Mesendoderm (in vitro differentiated cells): ENCODE measurements at regions not wholly inside any gene's neighbourhood (a gene's known extent, or its start where the extent isn't known, plus 50 kb on each side); places are given as distances from the start of the nearest gene placed in this dataset.

Experiments
- DNase-seq: peaks from one replicate; pipeline ENCODE4 v3.0.0; 2013
- H2AK5ac ChIP-seq: 2 replicates; pipeline ENCODE4 v1.6.1; 2013; ENCODE audit warnings: low read length, inconsistent platforms
- H2BK120ac ChIP-seq: 2 replicates; pipeline ENCODE4 v1.6.1; 2013; ENCODE audit warnings: low read depth, mild to moderate bottlenecking, low read length, moderate library complexity, mixed read lengths
- H2BK15ac ChIP-seq: replicated peaks from 2 replicates; pipeline ENCODE4 v1.6.1; 2013; ENCODE audit warnings: low read depth, mild to moderate bottlenecking, moderate library complexity
- H2BK5ac ChIP-seq: 2 replicates; pipeline ENCODE4 v1.6.1; 2013; ENCODE audit warnings: low read length, inconsistent platforms
- H3K18ac ChIP-seq: 2 replicates; pipeline ENCODE4 v1.6.1; 2013; ENCODE audit warnings: mild to moderate bottlenecking, low read length, mixed read lengths
- H3K23ac ChIP-seq: one replicate; pipeline ENCODE4 v1.6.1; 2013; ENCODE audit warnings: low read length
- H3K27ac ChIP-seq: 2 replicates; pipeline ENCODE4 v1.5.1; 2013; ENCODE audit warnings: low read depth, mild to moderate bottlenecking, inconsistent platforms, low read length, moderate library complexity
- H3K27me3 ChIP-seq: 2 replicates; pipeline ENCODE4 v1.6.1; 2013; ENCODE audit warnings: low read length, control low read depth, mild to moderate bottlenecking, inconsistent platforms; ENCODE audit not compliant: insufficient read depth, poor library complexity
- H3K36me3 ChIP-seq: 2 replicates; pipeline ENCODE4 v1.6.1; 2013; ENCODE audit warnings: low read length, inconsistent platforms; ENCODE audit not compliant: control insufficient read depth, insufficient read depth
- H3K4ac ChIP-seq: one replicate; pipeline ENCODE4 v1.6.1; 2013; ENCODE audit warnings: low read depth, mild to moderate bottlenecking, low read length, moderate library complexity
- H3K4me1 ChIP-seq: 2 replicates; pipeline ENCODE4 v1.6.1; 2013; ENCODE audit warnings: low read depth, low read length, inconsistent platforms; ENCODE audit not compliant: control insufficient read depth
- H3K4me2 ChIP-seq: 2 replicates; pipeline ENCODE4 v1.6.1; 2013; ENCODE audit warnings: low read length
- H3K4me3 ChIP-seq: 2 replicates; pipeline ENCODE4 v1.5.1; 2013; ENCODE audit warnings: mild to moderate bottlenecking, low read length
- H3K56ac ChIP-seq: one replicate; pipeline ENCODE4 v1.6.1; 2013; ENCODE audit warnings: low read length
- H3K79me1 ChIP-seq: 2 replicates; pipeline ENCODE4 v1.6.1; 2013; ENCODE audit warnings: low read length, inconsistent platforms
- H3K79me2 ChIP-seq: 2 replicates; pipeline ENCODE4 v1.6.1; 2013; ENCODE audit warnings: mild to moderate bottlenecking, low read length; ENCODE audit not compliant: control insufficient read depth, insufficient read depth
- H3K9ac ChIP-seq: 2 replicates; pipeline ENCODE4 v1.6.1; 2013; ENCODE audit warnings: low read length, inconsistent platforms
- H4K5ac ChIP-seq: one replicate; pipeline ENCODE4 v1.6.1; 2013; ENCODE audit warnings: low read length
- H4K8ac ChIP-seq: one replicate; pipeline ENCODE4 v1.6.1; 2013; ENCODE audit warnings: low read depth, mild to moderate bottlenecking, control low read depth, low read length, moderate library complexity
- WGBS: extraction: QIAGEN DNeasy Blood & Tissue Kit; methylation state at CpG from one replicate; pipeline ENCODE4 v1.1.7; 2013; ENCODE audit warnings: low lambda C conversion rate, missing lambda C conversion rate; ENCODE audit not compliant: insufficient coverage; ENCODE audit errors: extremely low coverage; 5-methylcytosine and 5-hydroxymethylcytosine counted together

DNA sequence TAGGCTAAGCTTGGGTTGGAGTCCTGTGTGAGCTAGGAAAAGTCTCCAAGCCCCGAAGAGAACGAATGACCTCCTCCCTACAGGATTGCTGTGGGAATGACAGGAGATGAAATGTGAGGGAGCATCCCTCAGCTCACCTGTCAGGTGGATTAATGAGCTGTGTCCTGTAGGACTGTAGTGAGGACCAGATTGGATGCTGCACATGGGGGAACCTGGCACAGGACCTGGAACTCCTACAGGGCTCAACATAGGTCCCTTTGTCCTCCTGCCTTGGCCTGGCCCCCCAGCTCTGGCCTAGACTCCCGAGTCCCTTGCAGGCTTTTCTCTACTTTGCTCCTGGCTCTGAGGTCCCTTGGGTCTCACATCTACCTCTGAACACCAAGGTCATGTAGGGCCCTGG, 155.7 kb downstream of the PTPRU start:
- Histone ChIP-seq H3K36me3 (no peaks in the 10 kb centered on the region), H3K18ac (no peak overlapping the region), H4K8ac (no peak overlapping the region), H3K4ac (no peak overlapping the region), H3K27ac (no peak overlapping the region), H2BK120ac (no peak overlapping the region), H2BK5ac (no peak overlapping the region), H3K56ac (no peak overlapping the region), H3K23ac (no peak overlapping the region), H3K79me2 (no peaks in the 10 kb centered on the region), H3K4me1 (no peaks in the 10 kb centered on the region), H3K4me2 (no peak overlapping the region), H3K79me1 (no peaks in the 10 kb centered on the region), H3K27me3 (no peaks in the 10 kb centered on the region), H3K4me3 (no peak overlapping the region), H4K5ac (no peak overlapping the region), H2AK5ac (no peak overlapping the region), H2BK15ac (no peak overlapping the region), H3K9ac (no peak overlapping the region)
- no peak for DNase-seq
- no CpG with 5 or more reads among the region's 3 CpGs for WGBS

DNA sequence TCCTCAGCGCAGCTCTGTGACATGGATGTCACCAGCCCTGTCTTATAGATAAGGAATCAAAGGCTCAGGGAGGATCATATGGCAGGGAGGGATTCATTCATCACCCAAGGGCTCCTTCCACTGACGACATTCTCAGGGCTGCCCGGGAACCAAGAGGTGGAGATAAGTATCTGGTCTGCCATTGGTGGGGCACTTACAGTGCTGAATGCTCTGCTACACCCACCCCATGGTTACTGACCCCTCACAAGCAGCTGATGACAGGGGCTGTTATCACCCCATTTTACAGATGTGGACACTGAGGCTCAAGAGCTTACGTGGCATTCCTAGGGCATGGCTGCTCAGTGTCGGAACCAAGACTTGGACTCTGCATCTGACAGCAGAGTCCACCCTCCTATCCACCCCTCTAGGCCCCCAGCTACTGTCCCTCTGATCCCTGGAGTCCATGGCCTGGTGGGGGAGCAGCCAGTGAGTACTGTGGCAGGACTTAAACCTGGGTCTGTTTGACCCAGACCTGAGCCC, 155.1 kb downstream of the PTPRU start:
- H3K18ac ChIP-seq, result no peak overlapping the region
- no peak overlapping the region for H3K4me3 ChIP-seq
- H4K5ac ChIP-seq, result no peak overlapping the region
- no peak overlapping the region for H2BK15ac ChIP-seq
- DNase-seq, result no peak
- no peak overlapping the region for H2BK5ac ChIP-seq
- no peak overlapping the region for H3K23ac ChIP-seq
- H2BK120ac ChIP-seq, result no peak overlapping the region
- no peak overlapping the region for H3K4ac ChIP-seq
- H2AK5ac ChIP-seq, result no peak overlapping the region
- no CpG with 5 or more reads among the region's 5 CpGs for WGBS
- no peak overlapping the region for H3K4me2 ChIP-seq
- H3K56ac ChIP-seq, result no peak overlapping the region
- H3K27me3 ChIP-seq, result no peaks in the 10 kb centered on the region
- H3K79me2 ChIP-seq, result no peaks in the 10 kb centered on the region
- H3K4me1 ChIP-seq, result no peaks in the 10 kb centered on the region
- H3K36me3 ChIP-seq, result no peaks in the 10 kb centered on the region
- H3K79me1 ChIP-seq, result no peaks in the 10 kb centered on the region
- no peak overlapping the region for H3K9ac ChIP-seq
- H3K27ac ChIP-seq, result no peak overlapping the region
- no peak overlapping the region for H4K8ac ChIP-seq

DNA sequence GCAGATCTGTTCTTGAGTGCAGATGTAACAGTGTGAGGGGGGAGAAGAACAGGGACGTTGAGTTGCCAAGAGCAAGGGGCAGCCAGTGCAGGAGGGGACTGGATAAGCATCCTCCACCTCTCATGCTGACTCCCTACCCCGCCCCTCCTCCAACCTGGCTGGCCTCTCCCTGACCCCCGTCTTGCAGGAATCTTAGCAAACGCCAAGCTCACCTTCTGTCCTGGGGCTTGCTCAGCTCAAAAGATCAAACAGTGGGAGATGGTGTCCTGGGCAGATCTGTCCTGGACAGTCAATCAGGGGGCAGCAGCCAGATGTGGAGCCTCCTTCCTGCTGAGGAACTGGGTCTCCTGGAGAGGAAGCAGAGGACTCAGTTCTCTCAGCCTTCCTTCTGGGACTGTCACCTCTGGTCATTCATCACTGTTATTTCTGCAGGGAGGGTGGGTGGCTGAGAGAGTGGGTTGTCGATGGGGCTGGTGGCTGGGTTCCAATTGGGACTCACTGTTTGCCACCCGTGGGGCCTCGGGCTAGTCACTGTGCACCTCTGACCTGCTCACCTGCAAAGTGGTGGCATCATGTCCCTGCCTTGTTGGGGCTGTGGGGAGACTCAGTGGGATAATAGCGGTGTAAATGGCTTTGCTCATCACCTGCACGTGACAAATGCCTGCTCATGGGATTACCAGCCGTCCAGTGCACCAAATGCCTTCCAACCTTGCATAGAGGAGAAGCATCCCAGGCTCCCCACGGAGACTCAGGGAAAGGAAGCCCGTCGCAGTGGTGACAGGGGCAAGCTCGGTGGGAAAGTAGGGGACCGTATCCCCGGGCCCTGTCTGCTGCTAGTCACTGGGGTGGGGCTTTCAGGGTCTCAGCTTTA, 154.4 kb downstream of the PTPRU start:
- no peak overlapping the region for H3K9ac ChIP-seq
- no peaks in the 10 kb centered on the region for H3K79me2 ChIP-seq
- no peaks in the 10 kb centered on the region for H3K4me1 ChIP-seq
- H3K23ac ChIP-seq, result no peak overlapping the region
- no CpG with 5 or more reads among the region's 16 CpGs for WGBS
- no peak overlapping the region for H2BK120ac ChIP-seq
- no peak overlapping the region for H4K5ac ChIP-seq
- no peak overlapping the region for H3K56ac ChIP-seq
- H2BK15ac ChIP-seq, result no peak overlapping the region
- no peak overlapping the region for H2BK5ac ChIP-seq
- no peak overlapping the region for H2AK5ac ChIP-seq
- no peak overlapping the region for H3K4me3 ChIP-seq
- no peaks in the 10 kb centered on the region for H3K36me3 ChIP-seq
- no peak overlapping the region for H3K18ac ChIP-seq
- DNase-seq, result no peak
- H3K27ac ChIP-seq, result no peak overlapping the region
- no peaks in the 10 kb centered on the region for H3K27me3 ChIP-seq
- no peaks in the 10 kb centered on the region for H3K79me1 ChIP-seq
- no peak overlapping the region for H3K4ac ChIP-seq
- H4K8ac ChIP-seq, result no peak overlapping the region
- no peak overlapping the region for H3K4me2 ChIP-seq

DNA sequence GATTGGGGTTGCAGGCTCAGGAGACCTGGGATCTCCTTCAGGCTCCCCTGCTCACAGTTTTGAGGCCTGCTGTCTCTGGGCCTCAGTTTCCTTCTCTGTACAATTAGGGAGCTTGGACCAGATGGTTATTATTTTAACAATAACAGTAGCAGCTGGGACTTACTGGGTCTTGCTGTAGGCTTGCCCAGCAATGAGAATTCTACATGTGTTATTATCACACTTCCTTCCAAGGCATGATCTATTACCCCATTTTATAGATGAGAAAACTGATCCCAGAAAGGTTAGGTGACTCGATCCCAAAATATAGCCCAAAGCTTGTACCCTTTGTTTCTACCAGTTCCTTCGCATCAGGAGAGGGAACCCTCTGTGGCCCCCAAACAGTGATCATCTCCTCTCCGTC, 153.8 kb downstream of the PTPRU start:
- Histone ChIP-seq H3K9ac (no peak overlapping the region), H3K36me3 (no peaks in the 10 kb centered on the region), H3K79me1 (no peaks in the 10 kb centered on the region), H3K27me3 (no peaks in the 10 kb centered on the region), H2AK5ac (no peak overlapping the region), H3K4me2 (no peak overlapping the region), H2BK120ac (no peak overlapping the region), H3K27ac (no peak overlapping the region), H3K4ac (no peak overlapping the region), H4K8ac (no peak overlapping the region), H3K4me1 (no peaks in the 10 kb centered on the region), H2BK5ac (no peak overlapping the region), H3K23ac (no peak overlapping the region), H3K56ac (no peak overlapping the region), H3K18ac (no peak overlapping the region), H2BK15ac (no peak overlapping the region), H3K4me3 (no peak overlapping the region), H3K79me2 (no peaks in the 10 kb centered on the region), H4K5ac (no peak overlapping the region)
- WGBS, result no CpG with 5 or more reads among the region's 3 CpGs
- DNase-seq, result no peak

DNA sequence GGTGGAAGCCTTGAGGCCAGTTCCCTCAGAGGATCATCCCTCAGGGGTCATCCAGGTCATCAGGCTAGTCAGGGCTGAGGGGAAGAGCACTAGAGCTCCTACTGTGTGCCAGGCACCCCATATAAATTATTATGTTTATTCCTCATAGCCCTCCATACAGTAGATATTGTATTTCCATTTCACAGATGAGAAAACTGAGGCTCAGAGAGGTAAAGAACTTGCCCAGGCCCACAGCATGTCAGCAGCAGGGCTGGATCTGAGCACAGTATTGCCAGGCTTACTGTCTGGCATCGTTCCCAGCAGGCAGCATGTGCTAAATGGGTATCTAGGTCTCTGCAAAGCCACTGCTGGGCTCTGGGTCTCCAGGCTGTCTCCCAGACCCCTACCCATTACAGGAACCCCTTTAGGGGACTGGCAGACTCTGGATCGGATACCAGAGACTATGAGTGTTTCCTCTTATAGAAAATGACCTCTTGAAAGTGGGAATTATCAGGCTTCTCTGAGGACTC, 153.3 kb downstream of the PTPRU start:
- no peak overlapping the region for H3K18ac ChIP-seq
- WGBS, result no CpG with 5 or more reads among the region's 2 CpGs
- H2BK15ac ChIP-seq, result no peak overlapping the region
- H3K36me3 ChIP-seq, result no peaks in the 10 kb centered on the region
- no peak overlapping the region for H3K4me2 ChIP-seq
- H3K79me1 ChIP-seq, result no peaks in the 10 kb centered on the region
- H3K27me3 ChIP-seq, result no peaks in the 10 kb centered on the region
- no peaks in the 10 kb centered on the region for H3K4me1 ChIP-seq
- H4K8ac ChIP-seq, result no peak overlapping the region
- H2AK5ac ChIP-seq, result no peak overlapping the region
- no peak overlapping the region for H3K27ac ChIP-seq
- H3K79me2 ChIP-seq, result no peaks in the 10 kb centered on the region
- H4K5ac ChIP-seq, result no peak overlapping the region
- H3K56ac ChIP-seq, result no peak overlapping the region
- no peak overlapping the region for H3K4ac ChIP-seq
- DNase-seq, result no peak
- no peak overlapping the region for H3K9ac ChIP-seq
- no peak overlapping the region for H3K4me3 ChIP-seq
- H2BK120ac ChIP-seq, result no peak overlapping the region
- no peak overlapping the region for H3K23ac ChIP-seq
- no peak overlapping the region for H2BK5ac ChIP-seq
